A549 (cell line): ENCODE measurements at regions not wholly inside any gene's neighbourhood (a gene's known extent, or its start where the extent isn't known, plus 50 kb on each side); places are given as distances from the start of the nearest gene placed in this dataset.

Experiments
- EHMT2 ChIP-seq: fragments of 200-600 bp; sonication (generic); IDR thresholded peaks from 2 replicates; pipeline ENCODE4 v1.6.1; 2016; ENCODE audit warnings: antibody characterized with exemption, low read depth, mild to moderate bottlenecking, moderate library complexity
- EP300 ChIP-seq, 2 experiments: fragments of >200 bp; sonication (Bioruptor Twin); formaldehyde crosslinking; IDR thresholded peaks; 2 replicates in 1 of 2; 3 replicates in 1 of 2; pipeline ENCODE4 v1.6.1; 2016 to 2017
- POLR2A ChIP-seq: IDR thresholded peaks from 2 replicates; pipeline ENCODE4 v1.6.1; 2012; ENCODE audit warnings: mild to moderate bottlenecking, low read length
- RFX5 ChIP-seq: fragments of 450-650 bp; IDR thresholded peaks from 2 replicates; pipeline ENCODE4 v1.7.1; 2014; ENCODE audit warnings: antibody characterized with exemption, mild to moderate bottlenecking, moderate library complexity
- TF ChIP-seq, protein P1 (sequence below): fragments of >200 bp; sonication (Bioruptor Twin); formaldehyde crosslinking; IDR thresholded peaks from 3 replicates; pipeline ENCODE4 v1.5.1; 2016

DNA sequence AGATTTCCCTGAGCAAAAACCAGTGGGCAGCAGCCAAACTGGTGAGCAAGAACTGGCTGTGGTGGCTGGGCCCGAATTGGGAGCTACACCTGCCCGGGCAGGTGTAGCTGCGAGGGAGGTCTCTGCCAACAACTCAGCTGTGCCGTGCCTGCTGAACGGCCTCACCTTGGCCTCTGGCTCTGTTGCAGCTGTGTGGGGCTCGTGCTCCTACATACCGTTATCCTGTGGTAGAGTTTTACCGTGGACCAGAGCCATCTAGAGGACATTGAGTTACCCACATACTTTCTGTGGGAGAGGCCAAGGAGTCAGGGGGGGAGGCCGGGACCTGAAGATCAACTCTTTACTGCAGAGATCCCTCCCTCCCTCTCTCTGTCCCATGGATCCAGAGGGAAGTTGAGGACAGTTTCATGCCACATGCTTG is 113.2 kb downstream of the TM9SF2 start:
- no peak for TF ChIP-seq EP300 (IDR thresholded peaks at IDR 0.05)
- TF ChIP-seq EHMT2 = no peak
- no peak for TF ChIP-seq RFX5
- TF ChIP-seq, protein P1, sequence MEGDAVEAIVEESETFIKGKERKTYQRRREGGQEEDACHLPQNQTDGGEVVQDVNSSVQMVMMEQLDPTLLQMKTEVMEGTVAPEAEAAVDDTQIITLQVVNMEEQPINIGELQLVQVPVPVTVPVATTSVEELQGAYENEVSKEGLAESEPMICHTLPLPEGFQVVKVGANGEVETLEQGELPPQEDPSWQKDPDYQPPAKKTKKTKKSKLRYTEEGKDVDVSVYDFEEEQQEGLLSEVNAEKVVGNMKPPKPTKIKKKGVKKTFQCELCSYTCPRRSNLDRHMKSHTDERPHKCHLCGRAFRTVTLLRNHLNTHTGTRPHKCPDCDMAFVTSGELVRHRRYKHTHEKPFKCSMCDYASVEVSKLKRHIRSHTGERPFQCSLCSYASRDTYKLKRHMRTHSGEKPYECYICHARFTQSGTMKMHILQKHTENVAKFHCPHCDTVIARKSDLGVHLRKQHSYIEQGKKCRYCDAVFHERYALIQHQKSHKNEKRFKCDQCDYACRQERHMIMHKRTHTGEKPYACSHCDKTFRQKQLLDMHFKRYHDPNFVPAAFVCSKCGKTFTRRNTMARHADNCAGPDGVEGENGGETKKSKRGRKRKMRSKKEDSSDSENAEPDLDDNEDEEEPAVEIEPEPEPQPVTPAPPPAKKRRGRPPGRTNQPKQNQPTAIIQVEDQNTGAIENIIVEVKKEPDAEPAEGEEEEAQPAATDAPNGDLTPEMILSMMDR = peak; percentile 33; the same call in 2 of the 3 replicates
- TF ChIP-seq POLR2A = no peak
